HL-60/S4 treated with retinoic acid at 250 ng/mL for 4 days and 3 days (cell line): ENCODE measurements at regions not wholly inside any gene's neighbourhood (a gene's known extent, or its start where the extent isn't known, plus 50 kb on each side); places are given as distances from the start of the nearest gene placed in this dataset.

Experiments used
- in situ Hi-C: fragments of 300-500 bp; cut with MboI; formaldehyde crosslinking; loops from 2 replicates; pipeline ENCODE4 v1.7.0; 2022; ENCODE audit warnings: low sequenced_read_pairs

DNA sequence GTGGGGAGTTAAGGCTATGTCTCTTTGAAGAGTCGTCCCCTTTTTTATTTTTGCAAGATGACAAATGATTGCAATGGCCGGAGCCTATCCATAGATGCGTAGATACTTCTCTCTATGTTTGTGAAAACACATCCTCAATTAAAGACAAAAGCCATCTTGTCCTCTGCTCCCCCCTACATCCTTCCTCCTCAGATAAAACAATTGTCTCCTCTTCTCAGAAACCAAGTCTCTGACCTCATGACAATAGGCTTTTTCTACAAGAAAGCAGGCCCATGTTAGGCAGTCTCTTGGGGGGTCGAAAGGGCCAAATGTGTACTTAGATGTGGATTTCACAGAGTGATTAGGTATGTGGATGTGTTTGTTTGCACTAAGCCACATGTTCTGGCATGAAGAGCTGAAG, 51.1 kb upstream of the SSTR4 start:
- in situ Hi-C loops = no loop called here

DNA sequence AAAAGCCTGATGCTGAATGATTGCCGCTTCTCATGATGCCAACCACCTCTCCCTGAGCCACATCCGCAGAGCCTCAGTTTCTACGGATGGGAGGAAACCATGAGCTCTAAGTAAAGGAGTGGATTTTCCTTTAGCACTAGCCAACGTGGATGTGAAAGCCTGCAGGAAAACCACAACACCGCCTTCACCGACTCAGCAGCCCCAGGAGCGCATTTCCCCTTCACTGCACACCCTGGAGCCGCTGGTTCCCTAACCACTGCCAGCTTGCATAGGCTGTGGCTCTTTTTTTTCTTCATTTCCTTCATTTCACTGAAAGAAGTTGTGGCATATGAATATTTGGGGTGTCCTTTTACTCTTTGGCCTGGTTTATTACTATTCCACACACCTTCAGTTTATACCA, 50.5 kb upstream of the SSTR4 start:
- in situ Hi-C loops = no loop called here

DNA sequence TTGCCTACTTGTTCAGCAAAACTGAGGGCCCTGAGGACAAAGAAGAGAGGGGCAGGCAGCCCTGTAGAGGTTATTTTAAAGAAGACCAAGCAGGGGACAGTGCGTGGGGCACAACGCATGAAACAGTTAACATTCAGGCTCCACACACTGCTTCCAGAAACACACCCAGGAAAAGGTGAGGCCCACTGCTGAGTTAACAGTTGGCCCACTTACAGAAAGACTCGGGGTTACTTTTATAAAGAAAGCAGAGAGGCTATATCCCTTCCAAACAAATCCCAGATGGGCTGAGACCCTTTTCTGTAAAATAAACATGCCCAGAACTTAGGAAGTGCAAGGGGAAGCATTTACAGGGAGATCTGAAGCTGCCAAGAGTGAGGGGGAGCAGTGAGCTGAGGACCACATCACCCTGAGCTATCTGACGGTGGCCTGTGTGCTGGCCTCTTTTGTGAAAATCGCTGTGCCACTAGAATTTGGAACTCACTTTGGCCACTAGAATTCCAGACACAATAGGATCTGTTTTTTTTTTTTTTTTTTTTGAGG, 49.8 kb upstream of the SSTR4 start:
- in situ Hi-C loops = no loop called here
